Smooth muscle cell (in vitro differentiated cells): ENCODE measurements at regions not wholly inside any gene's neighbourhood (a gene's known extent, or its start where the extent isn't known, plus 50 kb on each side); places are given as distances from the start of the nearest gene placed in this dataset.

Experiments
- DNase-seq: peaks from one replicate; lab custom pipeline; 2025; ENCODE audit not compliant: unreplicated experiment; lab: John Stamatoyannopoulos, UW
- H2AFZ ChIP-seq: fragments of 200-600 bp; sonication (generic); 2 replicates; pipeline ENCODE4 v1.6.0; 2016; ENCODE audit warnings: antibody characterized with exemption, low read depth, mild to moderate bottlenecking
- H3F3A ChIP-seq: fragments of 200-600 bp; sonication (generic); 2 replicates; pipeline ENCODE4 v1.6.0; 2017; ENCODE audit warnings: antibody characterized with exemption, low read depth
- H3K27ac ChIP-seq: fragments of 200-600 bp; sonication (generic); 2 replicates; pipeline ENCODE4 v1.5.1; 2016; ENCODE audit warnings: low read depth, mild to moderate bottlenecking
- H3K27me3 ChIP-seq: fragments of 200-600 bp; sonication (generic); 2 replicates; pipeline ENCODE4 v1.6.1; 2016; ENCODE audit warnings: low read depth, mild to moderate bottlenecking
- H3K36me3 ChIP-seq: fragments of 200-600 bp; sonication (generic); 2 replicates; pipeline ENCODE4 v1.5.1; 2016; ENCODE audit warnings: low read depth
- H3K4me1 ChIP-seq: fragments of 200-600 bp; sonication (generic); 2 replicates; pipeline ENCODE4 v1.5.1; 2016; ENCODE audit warnings: low read depth
- H3K4me2 ChIP-seq: fragments of 200-600 bp; sonication (generic); 2 replicates; pipeline ENCODE4 v1.6.0; 2016; ENCODE audit warnings: mild to moderate bottlenecking
- H3K4me3 ChIP-seq: fragments of 200-600 bp; sonication (generic); 2 replicates; pipeline ENCODE4 v1.5.1; 2016; ENCODE audit warnings: mild to moderate bottlenecking
- H3K79me2 ChIP-seq: fragments of 200-600 bp; sonication (generic); 2 replicates; pipeline ENCODE4 v1.6.0; 2016; ENCODE audit warnings: low read depth, mild to moderate bottlenecking
- H3K9ac ChIP-seq: fragments of 200-600 bp; sonication (generic); 2 replicates; pipeline ENCODE4 v1.6.0; 2016; ENCODE audit warnings: low read depth
- H3K9me3 ChIP-seq: fragments of 200-600 bp; sonication (generic); replicated peaks from 2 replicates; pipeline ENCODE4 v1.5.1; 2016; ENCODE audit warnings: low read depth
- H4K20me1 ChIP-seq: fragments of 200-600 bp; sonication (generic); 2 replicates; pipeline ENCODE4 v1.6.0; 2016; ENCODE audit warnings: low read depth
- WGBS: methylation state at CpG from one replicate; pipeline ENCODE4 v1.1.7; 2016; ENCODE audit warnings: low lambda C conversion rate; 5-methylcytosine and 5-hydroxymethylcytosine counted together
- TF ChIP-seq, protein P1 (sequence below): fragments of 200-600 bp; sonication (generic); IDR thresholded peaks from 2 replicates; pipeline ENCODE4 v1.5.1; 2017; ENCODE audit warnings: borderline replicate concordance, mild to moderate bottlenecking, antibody characterized with exemption; ENCODE audit not compliant: insufficient read depth, poor library complexity, severe bottlenecking

DNA sequence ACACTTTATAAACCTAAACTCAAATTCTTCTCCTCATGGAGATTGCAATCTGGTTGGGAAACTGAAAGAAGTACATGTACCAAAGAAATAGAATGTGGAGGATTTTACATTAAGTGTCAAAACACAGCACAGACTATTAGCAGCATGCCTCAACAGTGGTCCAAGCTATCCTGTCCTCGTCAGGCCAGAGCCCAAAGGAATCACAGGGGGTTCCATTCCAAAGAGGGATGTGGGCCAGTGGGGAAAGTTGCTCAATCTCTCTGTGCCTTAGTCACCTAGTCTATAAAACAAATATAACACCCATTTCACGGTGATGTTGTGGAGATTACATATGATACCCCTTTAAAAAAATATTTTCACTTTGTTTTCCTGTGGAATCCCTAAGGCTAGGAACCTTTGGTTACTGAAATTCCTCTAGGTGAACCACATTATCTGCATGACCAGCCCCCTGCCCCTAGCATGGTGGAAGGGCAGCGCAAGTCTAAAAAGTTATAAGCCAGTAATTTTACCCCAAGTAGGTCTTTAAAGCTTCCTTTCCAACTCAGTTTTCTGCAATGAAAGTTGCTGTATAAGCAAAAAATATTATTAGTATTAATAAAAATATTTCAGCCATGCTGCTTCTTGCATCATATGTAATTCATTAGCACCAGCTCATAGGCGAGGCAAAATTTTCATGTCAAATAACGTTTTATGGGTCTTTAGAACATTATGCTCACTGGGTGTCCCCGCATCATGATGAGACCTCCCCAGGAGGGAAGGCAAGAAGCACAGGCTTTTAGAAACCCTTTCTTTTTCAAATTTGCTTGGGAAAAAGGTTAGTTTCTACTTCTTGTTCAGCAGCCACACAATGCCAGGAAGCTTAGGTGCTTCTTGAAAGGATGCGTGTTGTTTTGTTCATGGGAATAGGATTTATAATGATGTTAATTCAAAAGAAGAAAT lies 548.8 kb upstream of the PKN2 start:
- no peak overlapping the region for H3K4me2 ChIP-seq
- no peaks in the 10 kb centered on the region for H3K36me3 ChIP-seq
- H3K9me3 ChIP-seq: no peaks in the 10 kb centered on the region
- TF ChIP-seq, protein P1, sequence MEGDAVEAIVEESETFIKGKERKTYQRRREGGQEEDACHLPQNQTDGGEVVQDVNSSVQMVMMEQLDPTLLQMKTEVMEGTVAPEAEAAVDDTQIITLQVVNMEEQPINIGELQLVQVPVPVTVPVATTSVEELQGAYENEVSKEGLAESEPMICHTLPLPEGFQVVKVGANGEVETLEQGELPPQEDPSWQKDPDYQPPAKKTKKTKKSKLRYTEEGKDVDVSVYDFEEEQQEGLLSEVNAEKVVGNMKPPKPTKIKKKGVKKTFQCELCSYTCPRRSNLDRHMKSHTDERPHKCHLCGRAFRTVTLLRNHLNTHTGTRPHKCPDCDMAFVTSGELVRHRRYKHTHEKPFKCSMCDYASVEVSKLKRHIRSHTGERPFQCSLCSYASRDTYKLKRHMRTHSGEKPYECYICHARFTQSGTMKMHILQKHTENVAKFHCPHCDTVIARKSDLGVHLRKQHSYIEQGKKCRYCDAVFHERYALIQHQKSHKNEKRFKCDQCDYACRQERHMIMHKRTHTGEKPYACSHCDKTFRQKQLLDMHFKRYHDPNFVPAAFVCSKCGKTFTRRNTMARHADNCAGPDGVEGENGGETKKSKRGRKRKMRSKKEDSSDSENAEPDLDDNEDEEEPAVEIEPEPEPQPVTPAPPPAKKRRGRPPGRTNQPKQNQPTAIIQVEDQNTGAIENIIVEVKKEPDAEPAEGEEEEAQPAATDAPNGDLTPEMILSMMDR: no peak
- no peak overlapping the region for H3K9ac ChIP-seq
- no peaks in the 10 kb centered on the region for H4K20me1 ChIP-seq
- no peaks in the 10 kb centered on the region for H3K27me3 ChIP-seq
- H3K79me2 ChIP-seq: no peaks in the 10 kb centered on the region
- H3K4me3 ChIP-seq: no peak overlapping the region
- 82% methylated on average over 7 of the region's 7 CpGs for WGBS
- H3F3A ChIP-seq: no peaks in the 10 kb centered on the region
- H2AFZ ChIP-seq: no peak overlapping the region
- no peak overlapping the region for H3K27ac ChIP-seq
- peaks cover 7% of the 10 kb centered on the region for H3K4me1 ChIP-seq
- no peak for DNase-seq

DNA sequence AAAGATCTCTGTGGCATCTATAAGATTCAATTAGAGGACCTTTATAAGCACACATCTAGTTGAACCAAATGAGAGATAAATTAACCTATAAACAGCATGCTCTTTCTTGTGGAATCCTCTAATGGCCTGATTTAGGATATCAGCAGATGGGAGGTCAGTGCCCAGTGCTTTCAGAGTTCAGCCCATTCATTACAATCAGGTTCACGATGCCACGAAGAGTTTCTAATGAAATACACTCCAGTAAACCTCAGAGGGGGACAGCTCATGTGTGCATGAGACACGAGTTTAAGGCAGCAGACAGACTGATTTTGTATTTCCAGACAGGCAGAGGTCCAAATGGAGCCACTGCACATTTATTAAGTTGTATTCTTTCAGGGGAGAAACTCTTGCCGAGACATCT lies 544.4 kb upstream of the PKN2 start:
- Histone ChIP-seq H4K20me1 (no peaks in the 10 kb centered on the region), H3K4me2 (no peak overlapping the region), H3K4me1 (peaks cover 7% of the 10 kb centered on the region), H3F3A (no peaks in the 10 kb centered on the region), H3K4me3 (no peak overlapping the region), H3K27ac (no peak overlapping the region), H3K27me3 (peaks cover 6% of the 10 kb centered on the region), H3K36me3 (no peaks in the 10 kb centered on the region), H2AFZ (no peak overlapping the region), H3K9me3 (no peaks in the 10 kb centered on the region), H3K9ac (no peak overlapping the region), H3K79me2 (no peaks in the 10 kb centered on the region)
- 78% methylated on average over 4 of the region's 4 CpGs for WGBS
- no peak for DNase-seq
- TF ChIP-seq, protein P1: no peak

DNA sequence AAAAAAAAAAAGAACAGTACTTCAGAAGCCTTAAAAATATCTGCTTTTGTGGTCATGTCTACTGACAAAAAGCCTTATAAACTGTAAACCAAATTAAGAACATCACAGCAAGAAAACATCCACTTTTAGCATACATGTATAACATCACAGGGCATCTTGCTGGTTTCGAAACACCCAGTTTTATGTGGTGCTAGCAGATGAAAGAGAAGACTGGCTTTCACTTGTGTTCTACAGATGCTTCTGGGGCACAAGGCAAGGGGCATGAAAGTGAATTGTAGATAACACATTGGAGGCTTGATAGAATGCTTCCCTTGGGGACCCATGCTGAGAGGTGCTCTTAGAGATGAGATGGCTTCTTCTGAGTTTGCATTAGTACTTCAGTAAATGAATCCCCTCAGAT lies 543.7 kb upstream of the PKN2 start:
- H3K4me3 ChIP-seq: no peak overlapping the region
- no peaks in the 10 kb centered on the region for H3F3A ChIP-seq
- peaks cover 6% of the 10 kb centered on the region for H3K27me3 ChIP-seq
- peaks cover 6% of the 10 kb centered on the region for H3K4me1 ChIP-seq
- no peak for DNase-seq
- TF ChIP-seq, protein P1: no peak
- H3K79me2 ChIP-seq: no peaks in the 10 kb centered on the region
- peak overlapping the region; percentile 68 for H2AFZ ChIP-seq
- no peaks in the 10 kb centered on the region for H3K9me3 ChIP-seq
- H4K20me1 ChIP-seq: no peaks in the 10 kb centered on the region
- H3K9ac ChIP-seq: no peak overlapping the region
- no peaks in the 10 kb centered on the region for H3K36me3 ChIP-seq
- peak overlapping the region; percentile 10 for H3K4me2 ChIP-seq
- WGBS: 74% methylated on average over 1 of the region's 1 CpG
- H3K27ac ChIP-seq: no peak overlapping the region
